Thoracic aorta (tissue), 2 donors: ENCODE measurements at regions not wholly inside any gene's neighbourhood (a gene's known extent, or its start where the extent isn't known, plus 50 kb on each side); places are given as distances from the start of the nearest gene placed in this dataset.
"Not testable (repeated sequence)": the region's sequence is repeated elsewhere in the genome, so short reads cannot be mapped to it uniquely, and the experiment has no call there.

Experiments used
- ATAC-seq: fragments of 150-250 bp; one replicate; pipeline ENCODE4 v1.8.0; 2017; ENCODE audit warnings: low read depth; ENCODE audit not compliant: insufficient number of reproducible peaks, low FRiP score
- DNase-seq: peaks from one replicate; pipeline ENCODE4 v3.0.0-alpha.2; 2020; ENCODE audit warnings: low spot score
- H3K27ac ChIP-seq, 2 donors: fragments of 200-600 bp; sonication (generic); 1 replicate in 1 of 2; 2 replicates in 1 of 2; pipeline ENCODE4 v1.5.1; 2016; ENCODE audit warnings: mild to moderate bottlenecking in 2 of 2, moderate library complexity in 2 of 2
- H3K27me3 ChIP-seq: fragments of 200-600 bp; sonication (generic); replicated peaks from 2 replicates; pipeline ENCODE4 v1.6.0; 2016; ENCODE audit warnings: mild to moderate bottlenecking; ENCODE audit not compliant: insufficient read depth
- H3K36me3 ChIP-seq: fragments of 200-600 bp; sonication (generic); one replicate; pipeline ENCODE4 v1.5.1; 2016
- H3K4me1 ChIP-seq, 2 donors: fragments of 200-600 bp; sonication (generic); 1 replicate in 1 of 2; 2 replicates in 1 of 2; pipeline versions ENCODE4 v1.5.1 to v1.6.0; 2016; ENCODE audit warnings: low read depth in 2 of 2, mild to moderate bottlenecking in 1 of 2; ENCODE audit not compliant: control insufficient read depth in 1 of 2
- H3K4me3 ChIP-seq: fragments of 200-600 bp; sonication (generic); 2 replicates; pipeline ENCODE4 v1.5.1; 2016; ENCODE audit warnings: mild to moderate bottlenecking
- H3K9me3 ChIP-seq: fragments of 200-600 bp; sonication (generic); 2 replicates; pipeline ENCODE4 v1.5.1; 2016
- CTCF ChIP-seq: fragments of 200-600 bp; sonication (generic); IDR thresholded peaks from one replicate; pipeline ENCODE4 v1.5.1; 2019; ENCODE audit warnings: antibody characterized with exemption

- no peaks in the 10 kb centered on the region for H3K36me3 ChIP-seq
- no peak overlapping the region for H3K4me3 ChIP-seq
- TF ChIP-seq CTCF: no peak
- H3K27ac ChIP-seq: no peak overlapping the region
- H3K4me1 ChIP-seq: no peaks in the 10 kb centered on the region
- ATAC-seq: no peak
- DNase-seq: no peak
- H3K27me3 ChIP-seq: no peaks in the 10 kb centered on the region
- H3K9me3 ChIP-seq: no peaks in the 10 kb centered on the region
These were observed 397.8 kb upstream of the MIS18BP1 start for GRCh38 chr14:45650754-45651153.

GRCh38 chr14:45649051-45649450, 396.0 kb upstream of the MIS18BP1 start:
- ATAC-seq (no peak), DNase-seq (no peak)
- Histone ChIP-seq H3K4me1 (no peaks in the 10 kb centered on the region), H3K36me3 (no peaks in the 10 kb centered on the region), H3K4me3 (no peak overlapping the region), H3K9me3 (no peaks in the 10 kb centered on the region), H3K27ac (no peak overlapping the region), H3K27me3 (no peaks in the 10 kb centered on the region)
- TF ChIP-seq CTCF: no peak

GRCh38 chr14:45641541-45641940, 388.5 kb upstream of the MIS18BP1 start:
- Histone ChIP-seq H3K36me3 (no peaks in the 10 kb centered on the region), H3K4me3 (no peak overlapping the region), H3K9me3 (no peaks in the 10 kb centered on the region), H3K27ac (no peak overlapping the region), H3K27me3 (no peaks in the 10 kb centered on the region), H3K4me1 (no peaks in the 10 kb centered on the region)
- TF ChIP-seq CTCF: no peak
- no peak for DNase-seq
- no peak for ATAC-seq

- not testable (repeated sequence) for ATAC-seq, H3K9me3 ChIP-seq, H3K27ac ChIP-seq, H3K4me3 ChIP-seq, DNase-seq, H3K27me3 ChIP-seq, H3K36me3 ChIP-seq, H3K4me1 ChIP-seq
These were observed 381.8 kb upstream of the MIS18BP1 start for GRCh38 chr14:45634651-45635441.

GRCh38 chr14:45633220-45633984, 380.4 kb upstream of the MIS18BP1 start:
- ATAC-seq (no peak), DNase-seq (no peak)
- H3K9me3 ChIP-seq: no peaks in the 10 kb centered on the region
- TF ChIP-seq CTCF: no peak
- no peak overlapping the region for H3K4me3 ChIP-seq
- H3K4me1 ChIP-seq: no peaks in the 10 kb centered on the region
- no peaks in the 10 kb centered on the region for H3K27me3 ChIP-seq
- no peaks in the 10 kb centered on the region for H3K36me3 ChIP-seq
- H3K27ac ChIP-seq: no peak overlapping the region
